Left renal cortex interstitium (tissue), 4 donors: ENCODE measurements at regions not wholly inside any gene's neighbourhood (a gene's known extent, or its start where the extent isn't known, plus 50 kb on each side); places are given as distances from the start of the nearest gene placed in this dataset.
A peak's percentile ranks its signal among the peaks of the same experiment; 100 is the strongest.
"Not testable (repeated sequence)": the region's sequence is repeated elsewhere in the genome, so short reads cannot be mapped to it uniquely, and the experiment has no call there.

ENCODE experiments used
- DNase-seq, 4 donors: peaks; one replicate each; pipeline ENCODE4 v3.0.0-alpha.2; 2013; ENCODE audit warnings: low read depth in 4 of 4, low spot score in 2 of 4, missing footprints in 1 of 4

DNA sequence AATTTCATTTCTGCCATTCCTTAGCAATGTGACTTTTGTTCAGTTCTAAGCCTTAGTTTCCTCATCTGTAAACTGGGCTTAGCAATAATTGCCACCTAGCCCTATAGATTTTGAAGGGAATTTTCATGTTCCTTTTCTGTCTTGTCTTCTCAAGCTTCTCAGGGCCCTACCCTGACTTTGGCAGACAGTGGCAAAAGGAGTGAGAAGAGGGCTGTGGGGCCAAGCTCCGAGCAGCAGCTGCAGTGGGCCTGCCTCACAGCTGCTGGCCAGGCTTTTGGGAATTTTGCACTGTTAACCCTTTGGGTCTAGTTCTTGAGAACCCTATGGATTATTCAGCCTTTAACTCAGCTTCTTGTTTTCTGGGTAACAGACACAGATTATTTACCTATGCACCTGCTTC, 67.6 kb upstream of the IGSF1 start:
- no peak for DNase-seq

GRCh38 chrX:131359611-131360010, 70.5 kb upstream of the IGSF1 start:
- peak in 1 of 4 donors; percentile 16 for DNase-seq

DNA sequence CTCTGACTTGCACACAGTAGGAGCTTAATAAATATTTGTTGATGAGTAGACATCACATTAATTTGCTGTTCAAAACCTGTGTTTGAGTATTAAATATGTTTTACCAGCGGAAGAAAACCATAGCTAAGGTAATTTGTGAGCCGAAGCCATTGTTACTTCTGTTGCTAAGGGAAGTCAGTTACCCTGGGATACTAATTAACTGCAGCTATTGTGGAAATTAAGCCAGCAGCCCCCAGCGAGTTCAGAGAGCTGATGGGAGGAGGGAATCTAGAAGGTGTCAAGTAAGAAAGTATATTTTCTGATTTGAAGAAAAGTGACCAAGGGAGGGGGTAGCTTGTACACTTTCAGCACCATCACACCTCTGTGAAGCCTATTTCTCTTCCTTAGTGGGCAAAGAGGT, 76.7 kb upstream of the IGSF1 start:
- no peak for DNase-seq

DNA sequence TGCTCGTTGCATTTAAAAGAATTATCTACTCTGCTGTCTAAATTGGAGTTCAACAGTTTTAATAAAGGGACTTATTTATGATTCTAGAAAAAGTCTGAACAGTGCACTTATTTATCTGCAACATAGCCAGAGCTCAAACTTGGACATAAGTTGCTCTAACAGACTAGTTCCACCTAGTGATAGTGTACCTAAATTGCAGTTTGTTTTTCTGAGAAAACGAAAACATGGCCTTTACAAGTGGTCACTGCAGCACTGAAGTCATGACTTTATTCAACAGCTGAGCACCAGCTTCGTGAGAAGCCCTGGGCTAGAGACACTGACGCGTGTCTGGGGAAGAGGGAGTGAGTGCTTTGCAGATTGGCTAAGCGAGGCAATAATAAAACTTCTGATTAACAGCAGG, 77.3 kb upstream of the IGSF1 start:
- no peak for DNase-seq

DNA sequence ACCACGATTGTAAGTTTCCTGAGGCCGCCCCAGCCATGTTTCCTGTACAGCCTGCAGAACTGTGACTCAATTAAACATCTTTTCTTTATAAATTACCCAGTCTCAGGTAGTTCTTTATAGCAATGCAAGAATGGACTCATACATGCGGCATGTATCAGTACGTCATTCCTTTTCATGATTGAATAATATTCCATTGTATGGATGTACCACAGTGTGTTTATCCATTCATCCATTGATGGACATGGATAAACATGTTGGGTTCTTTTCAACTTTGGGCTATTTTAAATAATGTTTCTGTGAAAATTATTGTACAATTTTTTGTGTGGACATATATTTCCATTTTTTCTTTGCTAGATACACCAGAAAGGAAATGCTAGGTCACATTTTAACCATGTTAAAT, 99.2 kb upstream of the IGSF1 start:
- DNase-seq, result no peak

- no peak for DNase-seq
Measured at GRCh38 chrX:131392666-131393065, 103.6 kb upstream of the IGSF1 start.

DNA sequence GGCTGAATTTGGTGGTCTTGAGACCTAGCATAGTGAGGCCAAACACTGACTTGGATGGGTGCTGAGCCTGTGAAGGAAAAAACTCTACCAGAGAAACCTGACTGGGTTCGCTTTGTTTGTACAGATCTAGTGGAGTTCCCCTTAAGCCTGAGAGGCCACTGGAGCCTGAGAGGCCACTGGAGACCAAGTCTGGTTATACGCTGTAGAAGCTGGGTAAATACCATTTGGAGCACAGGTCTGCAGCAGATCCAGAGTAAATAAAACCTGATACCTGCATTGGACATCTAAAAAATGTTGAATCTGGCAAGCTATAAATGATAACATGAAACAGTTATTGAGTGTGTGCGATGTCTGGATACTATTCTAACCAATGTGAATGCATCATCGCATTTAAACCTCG, 104.3 kb upstream of the IGSF1 start:
- no peak for DNase-seq

DNA sequence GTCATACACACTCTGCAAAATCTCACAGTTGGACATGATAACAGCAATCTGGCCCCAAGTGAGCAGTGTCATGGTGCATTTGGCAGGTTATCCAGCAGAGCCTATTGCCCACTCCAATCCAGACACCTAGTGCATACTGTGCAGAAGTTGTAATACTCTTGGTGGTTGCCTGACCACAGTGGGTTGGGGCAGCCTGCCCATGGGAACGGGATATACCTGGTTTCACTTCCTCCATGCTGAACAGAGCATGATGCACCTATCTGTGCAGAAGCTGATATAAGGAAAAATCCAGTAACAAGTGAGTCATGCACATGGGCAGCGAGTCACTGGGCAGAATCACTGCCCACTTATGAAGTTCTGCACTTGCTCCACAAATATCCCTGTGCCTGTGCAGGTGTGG, 105.3 kb upstream of the IGSF1 start:
- no peak for DNase-seq

DNA sequence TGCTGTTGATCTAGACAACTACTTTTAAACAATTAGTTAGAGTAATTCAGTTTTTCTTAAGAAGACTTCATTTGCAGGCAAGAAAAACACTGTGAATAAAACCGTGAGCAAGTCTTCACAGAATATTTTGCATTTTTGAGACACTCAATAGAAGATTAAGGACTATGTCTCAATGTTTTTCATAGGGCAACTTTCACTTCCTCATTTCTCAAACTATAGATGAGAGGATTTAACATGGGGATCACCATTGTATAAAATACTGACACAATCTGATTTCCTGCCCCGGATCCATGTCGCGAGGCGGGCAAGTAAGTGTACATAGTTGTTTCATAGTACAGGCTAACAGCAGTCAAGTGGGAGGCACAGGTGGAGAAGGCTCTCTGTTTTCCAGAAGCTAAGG, 108.8 kb upstream of the IGSF1 start:
- no peak for DNase-seq

DNA sequence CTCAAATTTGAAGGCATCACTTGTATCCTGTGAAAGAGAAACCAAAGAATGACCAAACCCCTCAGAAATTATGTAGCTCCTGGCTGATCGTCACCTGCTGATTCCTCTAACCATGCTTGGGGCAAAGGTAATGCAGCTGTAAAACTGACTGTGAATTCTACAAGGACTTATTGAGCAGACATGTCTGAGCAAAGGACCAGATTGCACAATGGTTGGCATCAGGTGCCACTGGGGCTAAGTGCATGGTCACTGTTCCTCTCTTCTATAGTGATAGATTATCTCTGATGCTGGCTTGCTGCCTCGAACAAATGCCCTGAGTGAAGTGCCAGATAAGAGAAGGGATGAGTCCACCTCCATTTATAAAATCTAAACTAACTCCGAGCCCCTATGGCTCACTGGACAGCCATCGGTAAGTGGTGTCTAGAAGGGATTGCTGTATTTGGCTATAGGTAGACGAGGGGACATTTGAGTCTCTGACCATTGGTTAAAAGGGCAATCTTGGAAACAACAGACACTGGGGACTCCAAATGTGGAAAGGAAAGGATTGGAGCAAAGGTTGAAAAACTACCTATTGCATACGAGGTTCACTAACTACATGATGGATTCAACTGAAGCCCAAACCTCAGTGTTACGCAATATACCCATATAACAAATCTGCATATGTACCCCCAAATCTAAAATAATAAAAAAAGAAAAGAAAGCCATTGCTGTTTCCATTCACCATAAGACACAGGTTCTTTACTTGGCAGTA, 110.7 kb upstream of the IGSF1 start:
- no peak for DNase-seq

DNA sequence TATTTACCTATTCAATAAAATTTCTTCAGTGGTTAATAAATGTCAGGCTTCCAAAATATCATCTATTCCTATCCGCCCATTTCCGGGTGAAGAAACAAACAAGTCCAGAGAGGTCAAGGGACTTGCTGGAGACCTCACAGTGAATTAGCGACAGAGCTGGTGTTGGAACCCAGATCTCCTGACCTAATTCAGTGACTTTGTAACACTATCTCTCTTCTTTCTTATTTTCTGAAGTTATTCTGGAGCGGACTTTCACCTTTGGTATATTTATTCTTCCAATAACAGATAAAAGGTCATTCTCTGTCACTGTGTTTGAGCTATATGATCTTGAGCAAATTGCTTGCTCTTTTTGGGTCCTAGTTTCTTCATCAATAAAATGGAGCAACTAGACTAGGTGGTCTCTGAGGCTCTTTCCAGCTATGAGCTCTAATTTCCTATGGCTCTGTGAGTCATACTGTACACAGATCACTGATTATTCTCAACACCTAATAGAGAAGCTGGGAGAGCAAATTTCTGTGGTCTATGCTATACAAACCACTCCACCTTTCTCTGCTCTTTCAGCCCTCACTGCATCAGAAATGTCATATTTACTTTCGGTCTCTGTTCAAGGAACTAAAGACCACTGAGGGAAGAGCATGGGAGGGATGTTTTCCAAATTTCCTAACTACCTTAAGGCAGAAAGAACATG, 113.2 kb upstream of the IGSF1 start:
- no peak for DNase-seq

DNA sequence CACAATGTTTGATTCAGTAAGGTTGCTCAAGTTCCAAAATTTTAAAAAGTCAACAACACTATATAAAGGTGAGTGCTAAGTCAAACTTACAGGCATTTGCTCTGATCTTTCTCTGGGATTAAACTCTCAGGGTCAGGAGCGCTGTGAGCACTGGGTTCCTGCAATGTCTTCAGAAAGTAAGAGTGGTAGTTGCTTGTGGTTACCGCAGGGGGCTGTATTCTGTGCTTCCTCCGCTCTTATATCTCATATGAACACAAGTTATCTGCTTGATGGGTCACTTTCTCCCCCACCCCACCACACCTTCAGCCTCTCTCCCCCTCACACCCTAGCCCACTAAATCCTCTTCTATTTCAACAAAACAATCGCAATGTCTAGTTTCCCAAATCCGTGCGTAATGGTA, 116.4 kb upstream of the IGSF1 start:
- no peak for DNase-seq

DNA sequence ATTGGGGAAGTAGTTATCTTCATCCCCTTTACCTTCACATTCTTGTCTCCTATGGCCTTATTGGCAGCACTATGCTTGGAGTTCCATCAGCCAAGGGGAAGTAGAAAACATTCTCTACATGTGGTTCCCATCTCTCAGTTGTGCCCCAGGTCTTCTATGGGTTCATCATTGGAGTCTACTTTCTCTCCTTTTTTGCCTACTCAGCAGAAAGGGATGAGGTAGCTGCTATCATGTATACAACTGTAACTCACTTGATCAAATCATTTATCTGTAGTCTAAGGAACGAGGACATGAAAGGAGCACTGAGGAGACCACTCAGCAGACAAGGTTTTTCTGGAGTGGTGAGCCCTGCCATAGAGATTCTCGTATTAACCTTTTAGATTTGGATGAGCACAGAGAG, 119.0 kb upstream of the OR13H1 start:
- no peak for DNase-seq

DNA sequence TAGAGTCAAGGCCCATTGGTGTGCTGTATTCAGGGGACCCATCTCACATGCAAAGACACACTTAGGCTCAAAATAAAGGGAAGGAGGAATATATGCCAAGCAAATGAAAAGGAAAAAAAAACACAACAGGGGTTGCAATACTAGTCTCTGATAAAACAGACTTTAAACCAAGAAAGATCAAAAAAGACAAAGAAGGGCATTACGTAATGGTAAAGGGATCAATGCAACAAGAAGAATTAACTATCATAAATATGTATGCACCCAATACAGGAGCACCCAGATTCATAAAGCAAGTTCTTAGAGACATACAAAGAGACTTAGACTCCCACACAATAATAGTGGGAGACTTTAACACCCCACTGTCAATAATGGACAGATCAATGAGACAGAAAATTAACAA, 113.4 kb upstream of the OR13H1 start:
- DNase-seq, result not testable (repeated sequence)

DNA sequence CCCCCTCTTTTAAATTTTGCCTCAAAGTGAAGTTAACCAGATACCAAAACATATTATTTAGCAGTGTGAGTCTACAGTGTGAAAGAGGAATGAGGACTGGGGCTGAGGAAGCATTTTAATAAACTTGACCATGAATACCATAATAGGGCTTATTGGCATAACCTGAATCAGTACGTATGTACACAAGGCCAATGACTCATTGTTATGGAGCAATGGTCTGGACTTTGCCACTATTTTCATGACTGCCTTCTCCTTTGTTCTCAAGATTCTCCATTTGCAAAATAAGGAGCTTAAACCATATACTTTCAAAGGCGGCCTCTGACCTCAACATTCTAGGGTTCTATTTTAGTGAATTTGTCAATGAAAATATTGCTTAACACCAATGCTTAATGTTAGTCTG, 102.8 kb upstream of the OR13H1 start:
- DNase-seq, result no peak

DNA sequence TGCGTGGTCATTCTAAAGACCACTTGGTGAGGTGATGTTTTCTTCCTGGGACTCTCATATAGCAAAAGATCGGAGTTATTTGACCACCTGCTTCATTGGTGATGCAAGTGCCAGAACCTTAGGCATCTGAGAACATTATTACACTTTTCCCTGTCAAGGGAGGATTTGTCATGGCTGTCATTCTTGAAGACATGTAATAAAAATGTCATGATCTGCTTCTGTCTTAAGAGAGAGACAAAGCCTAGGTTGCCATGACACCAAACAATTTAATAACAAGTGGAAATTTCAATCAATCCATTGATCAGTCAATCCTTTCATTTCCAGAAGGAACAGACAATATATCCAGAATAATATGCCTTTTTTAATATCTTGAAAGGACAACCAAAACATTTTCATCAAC, 97.9 kb upstream of the OR13H1 start:
- no peak for DNase-seq

- not testable (repeated sequence) for DNase-seq
Measured at GRCh38 chrX:131461855-131462254, 82.0 kb upstream of the OR13H1 start.

DNA sequence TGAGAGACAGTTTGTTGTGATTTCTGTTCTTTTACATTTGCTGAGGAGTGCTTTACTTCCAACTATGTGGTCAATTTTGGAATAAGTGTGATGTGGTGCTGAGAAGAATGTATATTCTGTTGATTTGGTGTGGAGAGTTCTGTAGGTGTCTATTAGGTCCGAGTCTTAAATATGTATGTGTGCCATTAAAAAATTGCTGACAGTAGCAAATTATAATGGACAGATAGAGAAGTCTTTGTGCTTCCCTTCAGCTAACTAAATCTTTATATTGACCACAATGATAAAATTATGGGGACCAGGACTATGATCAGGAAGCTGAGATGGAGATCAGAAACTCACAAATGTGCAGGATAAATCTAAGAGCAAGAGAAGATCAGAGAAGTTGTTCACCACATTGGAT, 70.1 kb upstream of the OR13H1 start:
- DNase-seq, result not testable (repeated sequence)

GRCh38 chrX:131477498-131477897, 66.4 kb upstream of the OR13H1 start:
- DNase-seq, result no peak
